HFF-Myc (cell line): ENCODE measurements at regions not wholly inside any gene's neighbourhood (a gene's known extent, or its start where the extent isn't known, plus 50 kb on each side); places are given as distances from the start of the nearest gene placed in this dataset.

Source experiments
- DNase-seq: peaks from one replicate; pipeline ENCODE4 v3.0.0-alpha.2; 2011; ENCODE audit warnings: low read depth; ENCODE audit errors: extremely low read depth
- H3K4me3 ChIP-seq: replicated peaks from 2 replicates; pipeline ENCODE4 v1.5.1; 2011; ENCODE audit warnings: low read depth, mild to moderate bottlenecking, control low read depth, low read length
- CTCF ChIP-seq: IDR thresholded peaks from 2 replicates; pipeline ENCODE4 v1.5.1; 2012; ENCODE audit warnings: mild to moderate bottlenecking, low read depth, low read length, control low read depth; ENCODE audit errors: missing control alignments

- H3K4me3 ChIP-seq: no peak overlapping the region
- TF ChIP-seq CTCF: no peak
- DNase-seq: no peak
Observed at GRCh38 chr1:112800289-112800688, 85.2 kb upstream of the PPM1J start.

- TF ChIP-seq CTCF: no peak
- no peak overlapping the region for H3K4me3 ChIP-seq
- DNase-seq: no peak
Observed at GRCh38 chr1:112798292-112798691, 83.2 kb upstream of the PPM1J start.

GRCh38 chr1:112797224-112797623 is 82.1 kb upstream of the PPM1J start:
- H3K4me3 ChIP-seq: no peak overlapping the region
- DNase-seq: no peak
- TF ChIP-seq CTCF: no peak

- no peak for TF ChIP-seq CTCF
- DNase-seq: no peak
Observed at GRCh38 chr1:112794654-112795239, 79.6 kb upstream of the PPM1J start.

GRCh38 chr1:112793631-112794565 is 78.8 kb upstream of the PPM1J start:
- no peak for DNase-seq
- no peak overlapping the region for H3K4me3 ChIP-seq
- TF ChIP-seq CTCF: no peak

More at GRCh38 chr1:112794654-112795239, 79.6 kb upstream of the PPM1J start:
- H3K4me3 ChIP-seq: no peak overlapping the region

- DNase-seq: no peak
- no peak overlapping the region for H3K4me3 ChIP-seq
- TF ChIP-seq CTCF: no peak
Observed at GRCh38 chr1:112791723-112792104, 76.6 kb upstream of the PPM1J start.
